GM19438 (cell line): ENCODE measurements at regions not wholly inside any gene's neighbourhood (a gene's known extent, or its start where the extent isn't known, plus 50 kb on each side); places are given as distances from the start of the nearest gene placed in this dataset.

Source experiments
- ATAC-seq: cut with Tn5 transposase; IDR thresholded peaks from one replicate; pipeline ENCODE4 v1.9.1; 2021; ENCODE audit warnings: low read depth; ENCODE audit not compliant: unreplicated experiment

GRCh38 chrX:45274576-45274975, 73.9 kb upstream of the DIPK2B start:
- ATAC-seq = no peak

- ATAC-seq = no peak
These were observed 66.3 kb upstream of the DIPK2B start for GRCh38 chrX:45267007-45267406.

- no peak for ATAC-seq
These were observed 65.8 kb upstream of the DIPK2B start for GRCh38 chrX:45266456-45266855.

- no peak for ATAC-seq
These were observed 64.2 kb upstream of the DIPK2B start for GRCh38 chrX:45264865-45265264.

- ATAC-seq = no peak
These were observed 60.8 kb upstream of the DIPK2B start for GRCh38 chrX:45261471-45261870.

GRCh38 chrX:45261005-45261404, 60.3 kb upstream of the DIPK2B start:
- ATAC-seq = no peak

GRCh38 chrX:45258731-45259402, 58.2 kb upstream of the DIPK2B start:
- ATAC-seq = no peak
